ENCODE measurements at regions not wholly inside any gene's neighbourhood (a gene's known extent, or its start where the extent isn't known, plus 50 kb on each side); places are given as distances from the start of the nearest gene placed in this dataset.

DNA sequence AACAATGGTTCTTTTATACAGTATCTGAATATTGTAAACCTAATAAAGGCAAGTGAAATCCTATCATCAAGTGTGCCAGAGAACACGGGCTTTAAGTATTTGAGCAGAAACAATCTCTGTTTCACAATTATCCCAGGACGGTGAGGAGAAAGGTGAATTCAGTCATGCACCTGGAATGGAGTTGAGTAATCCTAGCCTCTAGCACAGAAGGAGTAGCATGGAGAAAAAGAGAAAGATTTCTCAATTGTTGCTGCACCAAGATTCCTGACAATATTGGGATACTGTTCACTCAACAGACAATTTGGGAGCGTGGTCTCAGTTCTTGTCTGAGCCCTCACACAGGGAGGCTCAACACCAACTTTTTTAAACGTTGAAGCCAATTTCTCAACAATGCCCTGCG lies 510.6 kb downstream of the SOX11 start:
- Histone ChIP-seq H3K36me3 (no peaks in the 10 kb centered on the region), H3K4me1 (no peaks in the 10 kb centered on the region), H3K4me3 (no peak overlapping the region), H3K27me3 (no peaks in the 10 kb centered on the region), H3K27ac (no peak overlapping the region), H3K9ac (ENCODE audit: low read depth in 2 of 2, low read length in 2 of 2) (no peak overlapping the region), H3K9me3 (no peaks in the 10 kb centered on the region)
- no peak for DNase-seq
- TF ChIP-seq, protein P1, sequence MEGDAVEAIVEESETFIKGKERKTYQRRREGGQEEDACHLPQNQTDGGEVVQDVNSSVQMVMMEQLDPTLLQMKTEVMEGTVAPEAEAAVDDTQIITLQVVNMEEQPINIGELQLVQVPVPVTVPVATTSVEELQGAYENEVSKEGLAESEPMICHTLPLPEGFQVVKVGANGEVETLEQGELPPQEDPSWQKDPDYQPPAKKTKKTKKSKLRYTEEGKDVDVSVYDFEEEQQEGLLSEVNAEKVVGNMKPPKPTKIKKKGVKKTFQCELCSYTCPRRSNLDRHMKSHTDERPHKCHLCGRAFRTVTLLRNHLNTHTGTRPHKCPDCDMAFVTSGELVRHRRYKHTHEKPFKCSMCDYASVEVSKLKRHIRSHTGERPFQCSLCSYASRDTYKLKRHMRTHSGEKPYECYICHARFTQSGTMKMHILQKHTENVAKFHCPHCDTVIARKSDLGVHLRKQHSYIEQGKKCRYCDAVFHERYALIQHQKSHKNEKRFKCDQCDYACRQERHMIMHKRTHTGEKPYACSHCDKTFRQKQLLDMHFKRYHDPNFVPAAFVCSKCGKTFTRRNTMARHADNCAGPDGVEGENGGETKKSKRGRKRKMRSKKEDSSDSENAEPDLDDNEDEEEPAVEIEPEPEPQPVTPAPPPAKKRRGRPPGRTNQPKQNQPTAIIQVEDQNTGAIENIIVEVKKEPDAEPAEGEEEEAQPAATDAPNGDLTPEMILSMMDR (IDR thresholded peaks at IDR 0.05), result no peak
- intact Hi-C loops (cut with DNase I), result no loop called here

DNA sequence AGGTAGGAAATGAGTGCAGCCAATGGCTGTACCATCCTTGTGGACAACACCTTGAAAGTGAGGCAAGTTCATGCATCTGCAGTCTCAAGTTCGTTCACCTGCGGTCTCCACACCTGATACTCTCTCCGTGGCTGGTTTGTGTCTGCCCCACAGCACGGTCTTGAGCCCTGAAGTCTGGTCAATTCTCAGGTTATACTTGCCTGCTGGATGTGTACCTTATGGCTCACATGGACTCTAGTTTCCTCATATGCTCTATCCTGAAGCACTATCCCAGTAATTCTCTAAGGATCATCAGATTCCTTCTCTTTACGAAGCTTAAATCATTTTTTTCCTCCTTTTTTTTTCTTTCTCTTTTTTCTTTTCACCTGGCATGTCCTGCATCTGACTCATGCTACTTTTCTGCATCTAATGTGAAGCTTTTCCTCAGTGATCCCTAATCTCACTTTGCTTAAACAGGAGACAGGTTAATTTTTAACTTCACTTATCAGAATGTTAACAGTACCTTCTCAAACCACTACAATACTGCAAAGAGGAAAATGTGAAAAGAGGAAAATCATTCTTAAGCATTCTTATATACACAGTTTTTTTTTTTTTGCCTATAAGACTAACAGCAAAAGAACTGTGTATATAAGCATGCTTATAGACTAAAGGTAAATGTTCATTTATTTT lies 511.2 kb downstream of the SOX11 start:
- H3K9ac ChIP-seq (ENCODE audit: low read depth in 2 of 2, low read length in 2 of 2), result no peak overlapping the region
- H3K36me3 ChIP-seq, result no peaks in the 10 kb centered on the region
- no peak overlapping the region for H3K27ac ChIP-seq
- H3K27me3 ChIP-seq, result no peaks in the 10 kb centered on the region
- intact Hi-C loops (cut with DNase I), result no loop called here
- H3K4me3 ChIP-seq, result no peak overlapping the region
- H3K9me3 ChIP-seq, result no peaks in the 10 kb centered on the region
- no peak for DNase-seq
- H3K4me1 ChIP-seq, result no peaks in the 10 kb centered on the region
- TF ChIP-seq, protein P1 (IDR thresholded peaks at IDR 0.05), result no peak

DNA sequence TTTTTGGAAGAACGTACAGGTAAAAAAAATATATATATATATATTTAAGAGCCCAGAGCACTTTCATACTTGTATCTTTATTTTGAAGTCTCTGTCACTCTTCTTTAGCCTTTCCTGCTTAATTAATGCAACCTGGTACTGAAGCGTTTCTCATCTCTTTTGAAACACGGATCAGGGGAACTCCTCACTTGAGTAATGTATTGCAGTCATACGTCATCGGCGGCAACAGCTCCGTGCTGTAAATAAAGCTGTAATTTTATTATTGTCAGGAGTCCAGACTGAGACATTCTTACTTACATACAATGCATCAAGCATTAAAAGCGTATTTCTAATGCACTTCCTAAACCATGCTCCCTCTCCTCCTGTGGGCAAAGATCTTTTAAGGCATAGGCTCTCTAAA lies 514.7 kb downstream of the SOX11 start:
- Histone ChIP-seq H3K36me3 (no peaks in the 10 kb centered on the region), H3K9me3 (no peaks in the 10 kb centered on the region), H3K4me1 (no peaks in the 10 kb centered on the region), H3K4me3 (no peak overlapping the region), H3K27ac (no peak overlapping the region), H3K27me3 (no peaks in the 10 kb centered on the region), H3K9ac (ENCODE audit: low read depth in 2 of 2, low read length in 2 of 2) (no peak overlapping the region)
- DNase-seq, result no peak
- TF ChIP-seq, protein P1 (IDR thresholded peaks at IDR 0.05), result no peak
- intact Hi-C loops (cut with DNase I), result no loop called here

DNA sequence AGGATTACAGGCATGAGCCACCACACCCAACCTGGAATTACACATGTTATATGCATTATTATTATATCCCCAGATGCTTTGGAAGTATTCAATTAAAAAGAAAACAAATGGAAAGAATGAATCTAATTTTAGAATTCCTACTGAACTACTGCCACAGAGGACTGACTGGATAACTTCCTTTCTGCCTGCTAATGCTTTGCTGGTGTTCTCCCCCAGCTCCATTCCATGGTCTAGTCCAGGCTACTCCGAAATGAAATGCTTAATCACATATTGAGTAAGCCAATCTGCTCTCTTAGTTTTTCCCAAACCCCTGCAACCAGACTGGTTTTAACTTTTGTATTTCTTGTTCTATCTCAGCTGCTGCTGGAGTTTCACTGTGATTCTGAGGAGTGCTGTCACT lies 519.1 kb downstream of the SOX11 start:
- Histone ChIP-seq H3K27me3 (no peaks in the 10 kb centered on the region), H3K36me3 (no peaks in the 10 kb centered on the region), H3K9me3 (no peaks in the 10 kb centered on the region), H3K9ac (ENCODE audit: low read depth in 2 of 2, low read length in 2 of 2) (no peak overlapping the region), H3K27ac (no peak overlapping the region), H3K4me3 (no peak overlapping the region), H3K4me1 (no peaks in the 10 kb centered on the region)
- DNase-seq, result no peak
- intact Hi-C loops (cut with DNase I), result no loop called here
- TF ChIP-seq, protein P1 (IDR thresholded peaks at IDR 0.05), result no peak

DNA sequence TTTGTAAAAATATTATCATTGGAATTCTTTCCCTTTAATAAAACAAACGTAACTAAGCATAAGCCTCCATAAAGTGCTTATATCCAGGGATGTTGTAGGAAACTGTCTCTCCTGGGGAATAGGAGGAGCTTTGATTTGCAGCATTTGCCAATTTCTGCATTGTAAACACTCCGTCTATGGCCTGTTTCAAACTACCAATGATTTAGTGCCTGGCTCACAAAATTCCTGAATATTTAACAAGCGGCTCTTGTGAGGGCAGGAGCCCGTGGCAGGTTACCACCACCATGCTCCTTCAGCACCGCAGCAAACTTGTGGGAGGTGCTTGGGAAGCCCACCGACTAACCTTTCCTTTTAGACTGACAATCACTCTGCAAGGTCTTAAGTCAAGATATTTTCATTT lies 520.3 kb downstream of the SOX11 start:
- intact Hi-C loops (cut with DNase I), result no loop called here
- no peaks in the 10 kb centered on the region for H3K9me3 ChIP-seq
- no peak for DNase-seq
- no peak overlapping the region for H3K27ac ChIP-seq
- TF ChIP-seq, protein P1 (IDR thresholded peaks at IDR 0.05), result no peak
- no peak overlapping the region for H3K9ac ChIP-seq (ENCODE audit: low read depth in 2 of 2, low read length in 2 of 2)
- H3K4me3 ChIP-seq, result no peak overlapping the region
- H3K36me3 ChIP-seq, result no peaks in the 10 kb centered on the region
- no peaks in the 10 kb centered on the region for H3K27me3 ChIP-seq
- no peaks in the 10 kb centered on the region for H3K4me1 ChIP-seq
